ENCODE measurements at regions not wholly inside any gene's neighbourhood (a gene's known extent, or its start where the extent isn't known, plus 50 kb on each side); places are given as distances from the start of the nearest gene placed in this dataset.

- TF ChIP-seq POLR2A (IDR thresholded peaks at IDR 0.05), result no peak
- TF ChIP-seq, protein P1, sequence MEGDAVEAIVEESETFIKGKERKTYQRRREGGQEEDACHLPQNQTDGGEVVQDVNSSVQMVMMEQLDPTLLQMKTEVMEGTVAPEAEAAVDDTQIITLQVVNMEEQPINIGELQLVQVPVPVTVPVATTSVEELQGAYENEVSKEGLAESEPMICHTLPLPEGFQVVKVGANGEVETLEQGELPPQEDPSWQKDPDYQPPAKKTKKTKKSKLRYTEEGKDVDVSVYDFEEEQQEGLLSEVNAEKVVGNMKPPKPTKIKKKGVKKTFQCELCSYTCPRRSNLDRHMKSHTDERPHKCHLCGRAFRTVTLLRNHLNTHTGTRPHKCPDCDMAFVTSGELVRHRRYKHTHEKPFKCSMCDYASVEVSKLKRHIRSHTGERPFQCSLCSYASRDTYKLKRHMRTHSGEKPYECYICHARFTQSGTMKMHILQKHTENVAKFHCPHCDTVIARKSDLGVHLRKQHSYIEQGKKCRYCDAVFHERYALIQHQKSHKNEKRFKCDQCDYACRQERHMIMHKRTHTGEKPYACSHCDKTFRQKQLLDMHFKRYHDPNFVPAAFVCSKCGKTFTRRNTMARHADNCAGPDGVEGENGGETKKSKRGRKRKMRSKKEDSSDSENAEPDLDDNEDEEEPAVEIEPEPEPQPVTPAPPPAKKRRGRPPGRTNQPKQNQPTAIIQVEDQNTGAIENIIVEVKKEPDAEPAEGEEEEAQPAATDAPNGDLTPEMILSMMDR (IDR thresholded peaks at IDR 0.05), result no peak
Observed at GRCh38 chr19:56960959-56961543, 120.5 kb upstream of the PEG3 start.

Measured in body of pancreas (tissue), 4 donors.